Neural cell (in vitro differentiated cells): ENCODE measurements at regions not wholly inside any gene's neighbourhood (a gene's known extent, or its start where the extent isn't known, plus 50 kb on each side); places are given as distances from the start of the nearest gene placed in this dataset.

Experiments used
- H2AFZ ChIP-seq: fragments of 200-600, 300-800 bp; sonication (generic), shearing (Covaris generic); 2 replicates; pipeline ENCODE4 v1.6.0; 2014; ENCODE audit warnings: low read depth, mild to moderate bottlenecking, antibody characterized with exemption, low read length, moderate library complexity
- H3F3A ChIP-seq: fragments of 200-600 bp; shearing (Covaris generic); 2 replicates; pipeline ENCODE4 v1.6.1; 2016; ENCODE audit warnings: mild to moderate bottlenecking, moderate library complexity, mixed read lengths, antibody characterized with exemption, low read length; ENCODE audit not compliant: insufficient read depth, poor library complexity, severe bottlenecking
- H3K27ac ChIP-seq: fragments of 200-600, 300-800 bp; sonication (generic), shearing (Covaris generic); 2 replicates; pipeline ENCODE4 v1.5.1; 2014; ENCODE audit warnings: mild to moderate bottlenecking, low read length, moderate library complexity
- H3K27me3 ChIP-seq: fragments of 300-800, 200-600 bp; sonication (generic), shearing (Covaris generic); 2 replicates; pipeline ENCODE4 v1.6.0; 2014; ENCODE audit warnings: mild to moderate bottlenecking, low read depth, low read length, moderate library complexity; ENCODE audit not compliant: insufficient read depth
- H3K36me3 ChIP-seq: fragments of 300-800, 200-600 bp; sonication (generic), shearing (Covaris generic); 2 replicates; pipeline ENCODE4 v1.5.1; 2014; ENCODE audit warnings: mild to moderate bottlenecking, antibody characterized with exemption, low read length, moderate library complexity; ENCODE audit not compliant: insufficient read depth
- H3K4me2 ChIP-seq: fragments of 300-800, 200-600 bp; sonication (generic), shearing (Covaris generic); 2 replicates; pipeline ENCODE4 v1.6.0; 2014; ENCODE audit warnings: mild to moderate bottlenecking, low read length
- H3K4me3 ChIP-seq: fragments of 300-800, 200-600 bp; sonication (generic), shearing (Covaris generic); 2 replicates; pipeline ENCODE4 v1.5.1; 2014; ENCODE audit warnings: mild to moderate bottlenecking, low read length, moderate library complexity
- H3K79me2 ChIP-seq: fragments of 200-600 bp; shearing (Covaris generic); replicated peaks from 2 replicates; pipeline ENCODE4 v1.6.0; 2014; ENCODE audit warnings: mild to moderate bottlenecking, low read length, moderate library complexity; ENCODE audit not compliant: insufficient read depth
- H3K9ac ChIP-seq: fragments of 300-800, 200-600 bp; sonication (generic), shearing (Covaris generic); 2 replicates; pipeline ENCODE4 v1.6.1; 2016; ENCODE audit warnings: mild to moderate bottlenecking, low read length, mixed read lengths
- H3K9me2 ChIP-seq: fragments of 200-600 bp; shearing (Covaris generic); 2 replicates; pipeline ENCODE4 v1.6.1; 2016; ENCODE audit warnings: mild to moderate bottlenecking, low read length, mixed read lengths; ENCODE audit not compliant: insufficient read depth
- H3K9me3 ChIP-seq: fragments of 200-600, 300-800 bp; sonication (generic), shearing (Covaris generic); 2 replicates; pipeline ENCODE4 v1.6.1; 2016; ENCODE audit warnings: mild to moderate bottlenecking, mixed run types, low read length, moderate library complexity, mixed read lengths
- H4K20me1 ChIP-seq: fragments of 200-600 bp; shearing (Covaris generic); 2 replicates; pipeline ENCODE4 v1.6.1; 2016; ENCODE audit warnings: mild to moderate bottlenecking, mixed run types; ENCODE audit not compliant: insufficient read depth
- EP300 ChIP-seq: fragments of 450-650 bp; conservative IDR thresholded peaks from 2 replicates; pipeline ENCODE4 v1.6.1; 2014; ENCODE audit warnings: antibody characterized with exemption, mild to moderate bottlenecking, moderate library complexity; ENCODE audit not compliant: poor library complexity, severe bottlenecking
- EZH2 ChIP-seq: fragments of 200-600, 300-800 bp; shearing (Covaris generic), sonication (generic); IDR thresholded peaks from 2 replicates; pipeline ENCODE4 v1.6.1; 2014; ENCODE audit warnings: antibody characterized with exemption, low read length, borderline replicate concordance, mild to moderate bottlenecking; ENCODE audit not compliant: insufficient read depth, poor library complexity, severe bottlenecking
- POLR2AphosphoS5 ChIP-seq: IDR thresholded peaks from 2 replicates; pipeline ENCODE4 v1.6.1; 2012
- RAD21 ChIP-seq: fragments of 450-650 bp; conservative IDR thresholded peaks from 2 replicates; pipeline ENCODE4 v1.6.1; 2014; ENCODE audit warnings: antibody characterized with exemption, mild to moderate bottlenecking, moderate library complexity
- SMC3 ChIP-seq: fragments of 450-650 bp; conservative IDR thresholded peaks from 2 replicates; pipeline ENCODE4 v1.6.1; 2014; ENCODE audit warnings: antibody characterized with exemption, mild to moderate bottlenecking, moderate library complexity; ENCODE audit not compliant: poor library complexity
- TAF1 ChIP-seq: IDR thresholded peaks from 2 replicates; pipeline ENCODE4 v1.6.1; 2012; ENCODE audit warnings: low read depth
- TF ChIP-seq, protein P1 (sequence below): fragments of 450-650 bp; IDR thresholded peaks from 2 replicates; pipeline ENCODE4 v1.5.1; 2014; ENCODE audit warnings: antibody characterized with exemption, mild to moderate bottlenecking, moderate library complexity; ENCODE audit not compliant: poor library complexity, severe bottlenecking
- TF ChIP-seq, protein P2 (sequence below): IDR thresholded peaks from 2 replicates; pipeline ENCODE4 v1.6.1; 2012; ENCODE audit warnings: borderline replicate concordance

DNA sequence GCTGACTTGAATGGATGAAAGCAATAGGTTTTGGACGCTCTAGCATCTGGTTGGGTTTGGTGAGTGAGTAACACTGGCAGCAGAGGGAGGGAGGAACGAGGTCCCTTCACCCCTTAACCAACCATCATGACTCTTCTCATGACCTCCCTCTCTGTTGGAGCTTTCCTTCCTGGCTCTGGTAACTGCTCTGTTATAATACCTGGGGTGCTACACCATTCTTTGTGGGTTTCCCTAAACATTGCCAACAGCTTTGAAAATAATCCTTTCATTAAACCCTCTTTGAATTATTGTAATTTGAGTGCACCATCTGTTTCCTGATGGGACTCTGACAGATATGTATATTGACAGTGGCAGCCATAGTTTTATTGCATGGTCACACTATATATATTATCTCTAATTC, 146.2 kb upstream of the PTPRG start:
- Histone ChIP-seq H3K9ac (no peak overlapping the region), H3F3A (no peaks in the 10 kb centered on the region), H3K9me2 (no peaks in the 10 kb centered on the region), H3K4me2 (no peak overlapping the region), H3K79me2 (no peaks in the 10 kb centered on the region), H3K9me3 (no peaks in the 10 kb centered on the region), H4K20me1 (no peaks in the 10 kb centered on the region), H3K4me3 (no peak overlapping the region), H2AFZ (no peak overlapping the region), H3K27me3 (no peaks in the 10 kb centered on the region), H3K36me3 (no peaks in the 10 kb centered on the region), H3K27ac (no peak overlapping the region)
- no peak for TF ChIP-seq EZH2
- no peak for TF ChIP-seq POLR2AphosphoS5

- Histone ChIP-seq H2AFZ (no peak overlapping the region), H3K9me2 (no peaks in the 10 kb centered on the region), H3K9me3 (no peaks in the 10 kb centered on the region), H3K4me2 (no peak overlapping the region), H3K9ac (no peak overlapping the region), H4K20me1 (no peaks in the 10 kb centered on the region), H3K27ac (no peak overlapping the region), H3K36me3 (no peaks in the 10 kb centered on the region), H3K27me3 (no peaks in the 10 kb centered on the region), H3K79me2 (no peaks in the 10 kb centered on the region), H3F3A (no peaks in the 10 kb centered on the region), H3K4me3 (no peak overlapping the region)
- TF ChIP-seq SMC3 (no peak), EZH2 (no peak), RAD21 (no peak), EP300 (no peak), TAF1 (no peak)
- TF ChIP-seq, protein P1, sequence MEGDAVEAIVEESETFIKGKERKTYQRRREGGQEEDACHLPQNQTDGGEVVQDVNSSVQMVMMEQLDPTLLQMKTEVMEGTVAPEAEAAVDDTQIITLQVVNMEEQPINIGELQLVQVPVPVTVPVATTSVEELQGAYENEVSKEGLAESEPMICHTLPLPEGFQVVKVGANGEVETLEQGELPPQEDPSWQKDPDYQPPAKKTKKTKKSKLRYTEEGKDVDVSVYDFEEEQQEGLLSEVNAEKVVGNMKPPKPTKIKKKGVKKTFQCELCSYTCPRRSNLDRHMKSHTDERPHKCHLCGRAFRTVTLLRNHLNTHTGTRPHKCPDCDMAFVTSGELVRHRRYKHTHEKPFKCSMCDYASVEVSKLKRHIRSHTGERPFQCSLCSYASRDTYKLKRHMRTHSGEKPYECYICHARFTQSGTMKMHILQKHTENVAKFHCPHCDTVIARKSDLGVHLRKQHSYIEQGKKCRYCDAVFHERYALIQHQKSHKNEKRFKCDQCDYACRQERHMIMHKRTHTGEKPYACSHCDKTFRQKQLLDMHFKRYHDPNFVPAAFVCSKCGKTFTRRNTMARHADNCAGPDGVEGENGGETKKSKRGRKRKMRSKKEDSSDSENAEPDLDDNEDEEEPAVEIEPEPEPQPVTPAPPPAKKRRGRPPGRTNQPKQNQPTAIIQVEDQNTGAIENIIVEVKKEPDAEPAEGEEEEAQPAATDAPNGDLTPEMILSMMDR, result no peak
- TF ChIP-seq, protein P2, sequence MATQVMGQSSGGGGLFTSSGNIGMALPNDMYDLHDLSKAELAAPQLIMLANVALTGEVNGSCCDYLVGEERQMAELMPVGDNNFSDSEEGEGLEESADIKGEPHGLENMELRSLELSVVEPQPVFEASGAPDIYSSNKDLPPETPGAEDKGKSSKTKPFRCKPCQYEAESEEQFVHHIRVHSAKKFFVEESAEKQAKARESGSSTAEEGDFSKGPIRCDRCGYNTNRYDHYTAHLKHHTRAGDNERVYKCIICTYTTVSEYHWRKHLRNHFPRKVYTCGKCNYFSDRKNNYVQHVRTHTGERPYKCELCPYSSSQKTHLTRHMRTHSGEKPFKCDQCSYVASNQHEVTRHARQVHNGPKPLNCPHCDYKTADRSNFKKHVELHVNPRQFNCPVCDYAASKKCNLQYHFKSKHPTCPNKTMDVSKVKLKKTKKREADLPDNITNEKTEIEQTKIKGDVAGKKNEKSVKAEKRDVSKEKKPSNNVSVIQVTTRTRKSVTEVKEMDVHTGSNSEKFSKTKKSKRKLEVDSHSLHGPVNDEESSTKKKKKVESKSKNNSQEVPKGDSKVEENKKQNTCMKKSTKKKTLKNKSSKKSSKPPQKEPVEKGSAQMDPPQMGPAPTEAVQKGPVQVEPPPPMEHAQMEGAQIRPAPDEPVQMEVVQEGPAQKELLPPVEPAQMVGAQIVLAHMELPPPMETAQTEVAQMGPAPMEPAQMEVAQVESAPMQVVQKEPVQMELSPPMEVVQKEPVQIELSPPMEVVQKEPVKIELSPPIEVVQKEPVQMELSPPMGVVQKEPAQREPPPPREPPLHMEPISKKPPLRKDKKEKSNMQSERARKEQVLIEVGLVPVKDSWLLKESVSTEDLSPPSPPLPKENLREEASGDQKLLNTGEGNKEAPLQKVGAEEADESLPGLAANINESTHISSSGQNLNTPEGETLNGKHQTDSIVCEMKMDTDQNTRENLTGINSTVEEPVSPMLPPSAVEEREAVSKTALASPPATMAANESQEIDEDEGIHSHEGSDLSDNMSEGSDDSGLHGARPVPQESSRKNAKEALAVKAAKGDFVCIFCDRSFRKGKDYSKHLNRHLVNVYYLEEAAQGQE, result no peak
Observed at GRCh38 chr3:61416618-61417017, 144.8 kb upstream of the PTPRG start.

DNA sequence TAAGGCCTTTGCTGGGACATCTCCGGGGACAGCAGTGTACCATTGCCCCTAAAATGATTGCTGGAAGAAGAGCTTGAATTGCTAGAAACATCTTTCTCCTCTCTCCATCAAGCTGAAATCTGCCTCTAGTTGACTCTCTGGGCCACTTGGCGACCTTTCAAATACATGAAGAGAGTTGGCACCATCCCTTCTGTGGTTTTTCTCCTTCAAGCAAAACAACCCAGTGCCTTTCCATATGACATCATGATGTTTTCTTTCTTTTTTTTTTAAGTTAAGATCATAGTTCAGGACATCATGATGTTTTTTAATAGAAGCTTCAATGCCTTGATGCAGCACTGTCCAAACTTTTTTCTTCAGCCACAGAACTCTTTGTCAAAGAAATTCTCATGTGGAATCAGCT, 144.0 kb upstream of the PTPRG start:
- no peaks in the 10 kb centered on the region for H4K20me1 ChIP-seq
- H2AFZ ChIP-seq, result no peak overlapping the region
- H3K27ac ChIP-seq, result no peak overlapping the region
- H3K9ac ChIP-seq, result no peak overlapping the region
- H3K4me3 ChIP-seq, result no peak overlapping the region
- H3K27me3 ChIP-seq, result no peaks in the 10 kb centered on the region
- H3K36me3 ChIP-seq, result no peaks in the 10 kb centered on the region
- TF ChIP-seq, protein P1, result no peak
- TF ChIP-seq, protein P2, result no peak
- H3F3A ChIP-seq, result no peaks in the 10 kb centered on the region
- no peak overlapping the region for H3K4me2 ChIP-seq
- no peaks in the 10 kb centered on the region for H3K9me2 ChIP-seq
- no peaks in the 10 kb centered on the region for H3K9me3 ChIP-seq
- H3K79me2 ChIP-seq, result no peaks in the 10 kb centered on the region
